ENCODE measurements at regions not wholly inside any gene's neighbourhood (a gene's known extent, or its start where the extent isn't known, plus 50 kb on each side); places are given as distances from the start of the nearest gene placed in this dataset.

DNA sequence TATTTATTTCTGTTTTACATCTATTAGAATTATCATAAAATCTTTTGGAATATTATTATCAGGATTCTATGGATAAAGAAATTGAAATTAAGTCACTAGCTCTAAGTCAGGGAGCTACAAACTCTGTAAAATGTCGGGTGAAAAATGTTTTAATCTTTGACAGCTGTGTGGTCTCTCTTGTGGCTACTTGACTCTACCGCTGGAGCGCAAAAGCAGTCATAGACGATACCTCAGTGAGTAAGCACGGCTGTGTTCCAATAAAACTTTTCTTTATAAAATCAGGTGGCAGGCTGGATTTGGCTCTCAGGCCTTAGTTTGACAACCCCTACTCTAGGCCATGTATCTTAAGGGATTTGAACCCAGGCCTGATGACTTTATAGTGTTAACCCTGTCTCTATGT is 88.5 kb upstream of the PFN2 start:
- Histone ChIP-seq H4K20me1 (no peaks in the 10 kb centered on the region), H3K27ac (no peak overlapping the region), H3K4me3 (no peak overlapping the region), H3K4me2 (no peak overlapping the region), H3K9ac (no peak overlapping the region), H3K4me1 (peaks cover 15% of the 10 kb centered on the region; the same call in 1 of the 2 replicates), H3K9me3 (no peaks in the 10 kb centered on the region), H3K27me3 (no peaks in the 10 kb centered on the region), H3K36me3 (no peaks in the 10 kb centered on the region)
- no peak for TF ChIP-seq Cebpa-rat (IDR thresholded peaks at IDR 0.05)

GRCh38 chr3:150057227-150057626 is 86.5 kb upstream of the PFN2 start:
- no peak overlapping the region for H3K27ac ChIP-seq
- H4K20me1 ChIP-seq: no peaks in the 10 kb centered on the region
- TF ChIP-seq Cebpa-rat (IDR thresholded peaks at IDR 0.05): no peak
- no peak overlapping the region for H3K4me2 ChIP-seq
- H3K4me3 ChIP-seq: no peak overlapping the region
- H3K4me1 ChIP-seq: peaks cover 15% of the 10 kb centered on the region; the same call in 1 of the 2 replicates
- no peaks in the 10 kb centered on the region for H3K9me3 ChIP-seq
- no peaks in the 10 kb centered on the region for H3K27me3 ChIP-seq
- no peak overlapping the region for H3K9ac ChIP-seq
- no peaks in the 10 kb centered on the region for H3K36me3 ChIP-seq

DNA sequence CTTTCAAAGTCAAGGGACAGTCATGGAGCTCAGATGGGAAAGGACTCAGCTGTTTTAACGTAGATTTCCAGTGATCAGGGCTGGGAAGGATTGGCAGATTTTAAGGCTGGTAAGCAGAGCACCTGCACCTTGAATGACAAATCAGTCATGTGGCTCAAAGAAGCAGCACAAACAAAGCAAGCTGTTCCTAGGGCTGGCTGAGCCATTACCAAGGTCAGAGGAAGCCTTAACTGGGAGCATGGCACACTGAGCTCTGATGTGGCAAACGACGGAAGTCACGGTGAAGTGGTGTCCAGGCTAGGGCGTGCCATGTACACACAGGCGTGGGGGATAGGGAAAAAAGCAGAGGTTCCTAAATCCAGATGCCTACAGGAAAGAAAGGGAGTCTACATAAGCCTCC is 84.6 kb upstream of the PFN2 start:
- Histone ChIP-seq H3K27me3 (no peaks in the 10 kb centered on the region), H4K20me1 (no peaks in the 10 kb centered on the region), H3K27ac (no peak overlapping the region), H3K9ac (no peak overlapping the region), H3K9me3 (no peaks in the 10 kb centered on the region), H3K36me3 (no peaks in the 10 kb centered on the region), H3K4me2 (no peak overlapping the region), H3K4me1 (peaks cover 15% of the 10 kb centered on the region; the same call in 1 of the 2 replicates), H3K4me3 (no peak overlapping the region)
- TF ChIP-seq Cebpa-rat (IDR thresholded peaks at IDR 0.05): no peak

DNA sequence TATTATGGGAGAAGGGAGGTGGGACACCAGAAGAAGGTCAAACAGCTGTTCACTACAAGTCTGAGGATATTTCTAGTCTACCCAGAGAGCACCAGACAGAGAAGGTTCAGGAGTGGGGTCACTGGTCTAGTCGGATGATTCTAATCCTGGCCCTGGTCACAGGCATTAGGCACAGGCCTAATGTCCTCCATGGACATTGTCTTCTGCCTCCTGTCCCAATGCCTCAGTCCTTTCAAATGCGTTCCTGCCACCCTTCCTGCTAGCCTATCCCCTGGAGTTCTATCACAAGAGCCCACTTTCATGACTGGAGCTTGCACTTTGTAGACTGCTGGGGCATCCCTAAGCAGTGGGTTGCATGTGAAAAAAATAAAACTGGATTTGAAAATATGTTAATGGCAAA is 83.9 kb upstream of the PFN2 start:
- Histone ChIP-seq H4K20me1 (no peaks in the 10 kb centered on the region), H3K27me3 (no peaks in the 10 kb centered on the region), H3K27ac (no peak overlapping the region), H3K4me2 (no peak overlapping the region), H3K9me3 (no peaks in the 10 kb centered on the region), H3K9ac (no peak overlapping the region), H3K36me3 (no peaks in the 10 kb centered on the region), H3K4me3 (no peak overlapping the region), H3K4me1 (peaks cover 15% of the 10 kb centered on the region; the same call in 1 of the 2 replicates)
- TF ChIP-seq Cebpa-rat (IDR thresholded peaks at IDR 0.05): no peak

GRCh38 chr3:150050510-150050909 is 79.8 kb upstream of the PFN2 start:
- H3K9ac ChIP-seq: no peak overlapping the region
- no peaks in the 10 kb centered on the region for H3K27me3 ChIP-seq
- H3K4me2 ChIP-seq: no peak overlapping the region
- no peak for TF ChIP-seq Cebpa-rat (IDR thresholded peaks at IDR 0.05)
- H4K20me1 ChIP-seq: no peaks in the 10 kb centered on the region
- no peaks in the 10 kb centered on the region for H3K36me3 ChIP-seq
- no peak overlapping the region for H3K27ac ChIP-seq
- H3K9me3 ChIP-seq: no peaks in the 10 kb centered on the region
- H3K4me1 ChIP-seq: no peaks in the 10 kb centered on the region
- no peak overlapping the region for H3K4me3 ChIP-seq

DNA sequence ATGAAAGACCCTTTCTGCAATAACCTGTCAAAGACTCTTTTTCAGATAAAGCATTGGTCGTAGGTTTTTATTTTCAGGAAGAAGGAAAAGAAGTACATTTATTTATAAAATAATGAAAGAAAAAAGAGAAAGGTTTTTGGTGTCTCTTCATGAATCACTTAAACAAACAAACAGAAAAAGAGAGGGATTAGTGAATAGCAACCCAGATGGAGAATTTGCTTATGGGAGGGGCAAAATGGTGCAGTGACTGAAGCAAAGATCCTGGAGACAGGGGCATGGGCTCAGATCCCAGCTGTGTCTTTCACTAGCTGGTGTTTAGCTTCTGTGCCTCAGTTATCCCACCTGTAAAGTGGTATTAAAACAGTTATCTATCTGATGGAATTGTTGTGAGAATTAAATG is 78.6 kb upstream of the PFN2 start:
- Histone ChIP-seq H3K27me3 (no peaks in the 10 kb centered on the region), H3K36me3 (no peaks in the 10 kb centered on the region), H3K4me3 (no peak overlapping the region), H3K4me1 (no peaks in the 10 kb centered on the region), H3K27ac (no peak overlapping the region), H4K20me1 (no peaks in the 10 kb centered on the region), H3K4me2 (no peak overlapping the region), H3K9me3 (no peaks in the 10 kb centered on the region), H3K9ac (no peak overlapping the region)
- TF ChIP-seq Cebpa-rat (IDR thresholded peaks at IDR 0.05): no peak

DNA sequence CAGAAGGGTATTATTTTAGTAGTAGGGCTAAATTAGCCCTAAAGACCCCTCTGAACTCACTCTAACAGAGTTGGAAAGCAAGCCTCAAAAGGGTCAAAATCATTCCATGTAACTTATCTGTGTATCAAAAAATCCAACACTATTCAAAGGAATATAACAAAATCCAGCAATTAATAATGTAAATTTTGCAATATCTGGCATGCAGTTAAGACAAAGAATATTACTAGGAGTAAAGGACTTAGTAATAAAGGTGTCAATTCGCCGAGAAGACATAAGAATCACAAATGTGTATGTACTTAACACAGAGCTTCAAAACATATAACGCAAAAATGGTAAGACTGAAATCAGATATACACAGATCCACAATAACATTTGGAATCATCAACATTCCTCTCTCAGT is 71.2 kb upstream of the PFN2 start:
- Histone ChIP-seq H3K27ac (no peak overlapping the region), H3K4me1 (no peaks in the 10 kb centered on the region), H3K4me2 (no peak overlapping the region), H3K9me3 (peaks cover 29% of the 10 kb centered on the region), H3K27me3 (no peaks in the 10 kb centered on the region), H3K36me3 (no peaks in the 10 kb centered on the region), H3K9ac (no peak overlapping the region), H4K20me1 (no peaks in the 10 kb centered on the region), H3K4me3 (no peak overlapping the region)
- no peak for TF ChIP-seq Cebpa-rat (IDR thresholded peaks at IDR 0.05)

- no peak overlapping the region for H3K4me3 ChIP-seq
- H3K27me3 ChIP-seq: no peaks in the 10 kb centered on the region
- no peak overlapping the region for H3K27ac ChIP-seq
- peaks cover 4% of the 10 kb centered on the region; the same call in 1 of the 2 replicates for H3K4me1 ChIP-seq
- H3K4me2 ChIP-seq: no peak overlapping the region
- H3K9me3 ChIP-seq: peaks cover 29% of the 10 kb centered on the region
- H3K36me3 ChIP-seq: no peaks in the 10 kb centered on the region
- TF ChIP-seq Cebpa-rat (IDR thresholded peaks at IDR 0.05): no peak
- no peak overlapping the region for H3K9ac ChIP-seq
- H4K20me1 ChIP-seq: no peaks in the 10 kb centered on the region
These were observed 69.4 kb upstream of the PFN2 start for GRCh38 chr3:150040097-150040496.

DNA sequence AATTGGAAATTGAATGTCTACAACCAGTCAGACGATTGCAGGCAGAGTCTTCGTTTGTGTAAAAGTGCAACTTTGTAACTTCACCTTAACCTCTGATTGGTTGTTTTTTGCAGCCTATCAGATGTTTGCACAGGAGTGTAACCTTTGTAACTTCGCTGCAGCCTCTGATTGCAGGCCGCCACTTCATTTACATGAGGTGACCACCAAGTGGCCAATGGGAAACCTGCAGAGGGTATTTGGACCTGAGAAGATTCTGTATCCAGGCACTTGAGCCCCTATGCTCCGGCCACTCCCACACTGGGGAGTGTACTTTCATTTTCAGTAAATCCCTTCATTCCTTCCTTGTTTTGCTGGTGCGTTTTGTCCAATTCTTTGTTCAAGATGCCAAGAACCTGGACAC is 68.1 kb upstream of the PFN2 start:
- Histone ChIP-seq H3K36me3 (no peaks in the 10 kb centered on the region), H4K20me1 (no peaks in the 10 kb centered on the region), H3K4me3 (no peak overlapping the region), H3K4me1 (peaks cover 8% of the 10 kb centered on the region; the same call in 1 of the 2 replicates), H3K9ac (no peak overlapping the region), H3K27ac (no peak overlapping the region), H3K9me3 (peaks cover 29% of the 10 kb centered on the region), H3K4me2 (no peak overlapping the region), H3K27me3 (no peaks in the 10 kb centered on the region)
- TF ChIP-seq Cebpa-rat (IDR thresholded peaks at IDR 0.05): no peak

GRCh38 chr3:150036780-150037179 is 66.1 kb upstream of the PFN2 start:
- Histone ChIP-seq H3K4me2 (no peak overlapping the region), H3K4me1 (peaks cover 8% of the 10 kb centered on the region; the same call in 1 of the 2 replicates), H3K9ac (no peak overlapping the region), H3K27me3 (no peaks in the 10 kb centered on the region), H3K36me3 (no peaks in the 10 kb centered on the region), H3K4me3 (no peak overlapping the region), H4K20me1 (no peaks in the 10 kb centered on the region), H3K9me3 (peaks cover 17% of the 10 kb centered on the region), H3K27ac (no peak overlapping the region)
- no peak for TF ChIP-seq Cebpa-rat (IDR thresholded peaks at IDR 0.05)

All from BLaER1 (cell line).